Stomach (tissue), 8 donors: ENCODE measurements at regions not wholly inside any gene's neighbourhood (a gene's known extent, or its start where the extent isn't known, plus 50 kb on each side); places are given as distances from the start of the nearest gene placed in this dataset.

ENCODE experiments used
- DNase-seq, 2 donors: peaks; one replicate each; pipeline versions ENCODE4 v3.0.0 to v3.0.0-alpha.2; 2013 to 2019
- H3K27ac ChIP-seq, 5 donors: fragments of 200-600 bp in 4 of 5; sonication (generic) in 4 of 5; one replicate each; pipeline ENCODE4 v1.5.1; 2013 to 2019; ENCODE audit warnings: mild to moderate bottlenecking in 1 of 5, moderate library complexity in 1 of 5
- H3K27me3 ChIP-seq, 3 donors: fragments of 200-600 bp; sonication (generic); one replicate each; pipeline ENCODE4 v1.5.1; 2017 to 2019; ENCODE audit warnings: mixed run types in 1 of 3
- H3K36me3 ChIP-seq, 4 donors: fragments of 200-600 bp; sonication (generic); 1 replicate in 3 of 4; 2 replicates in 1 of 4; pipeline ENCODE4 v1.5.1; 2016 to 2019
- H3K4me1 ChIP-seq, 4 donors: fragments of 200-600 bp; sonication (generic); one replicate each; pipeline ENCODE4 v1.5.1; 2016 to 2019
- H3K4me3 ChIP-seq, 4 donors: fragments of 200-600 bp; sonication (generic) in 3 of 4; one replicate each; pipeline ENCODE4 v1.5.1; 2016 to 2019; ENCODE audit warnings: mild to moderate bottlenecking in 1 of 4
- H3K9me3 ChIP-seq, 4 donors: fragments of 200-600 bp; sonication (generic); one replicate each; pipeline ENCODE4 v1.5.1; 2016 to 2019
- EP300 ChIP-seq: sonication (generic); formaldehyde crosslinking; IDR thresholded peaks from one replicate; pipeline ENCODE4 v1.6.1; 2017; ENCODE audit warnings: antibody characterized with exemption
- POLR2A ChIP-seq, 4 donors: fragments of 450-650 bp; IDR thresholded peaks; one replicate each; pipeline ENCODE4 v1.6.1; 2016; ENCODE audit warnings: antibody characterized with exemption in 4 of 4, control low read depth in 2 of 4, mild to moderate bottlenecking in 1 of 4, moderate library complexity in 1 of 4
- POLR2AphosphoS5 ChIP-seq, 3 donors: sonication (generic); formaldehyde crosslinking; IDR thresholded peaks; one replicate each; pipeline ENCODE4 v1.6.1; 2016; ENCODE audit warnings: antibody characterized with exemption in 3 of 3
- WGBS, 5 donors: extraction: QIAGEN DNeasy Blood & Tissue Kit in 3 of 5; methylation state at CpG; one replicate each; pipeline versions ENCODE4 v1.1.5 to v1.1.7; 2013 to 2018; 5-methylcytosine and 5-hydroxymethylcytosine counted together
- intact Hi-C: fragments of 100-400 bp; cut with DNase I; formaldehyde crosslinking; loops from one replicate; pipeline ENCODE4 v1.15.1; 2023; ENCODE audit warnings: low total_unique reads
- TF ChIP-seq, protein P1 (sequence below), 7 experiments: fragments of 450-650 bp in 4 of 7; fragments of 200-600 bp in 3 of 7; sonication (generic) in 3 of 7; IDR thresholded peaks; one replicate each; pipeline ENCODE4 v1.5.1; 2016 to 2019; ENCODE audit warnings: antibody characterized with exemption in 7 of 7, control low read depth in 2 of 7, mild to moderate bottlenecking in 1 of 7
- donor health status: healthy with polysubstance abuse.
- donor health status: Bipolar disorder and iron deficiency.
- donor health status: healthy.

- 71 to 81% (median 79%) methylated on average over 7 of the region's 7 CpGs for WGBS, 5 donors
- no peak for TF ChIP-seq POLR2A (IDR thresholded peaks at IDR 0.05)
- TF ChIP-seq EP300 = no peak
- intact Hi-C loops = no loop called here
- no peaks in the 10 kb centered on the region for H3K36me3 ChIP-seq
- no peak overlapping the region for H3K4me3 ChIP-seq
- no peak overlapping the region for H3K27ac ChIP-seq
- no peaks in the 10 kb centered on the region for H3K27me3 ChIP-seq
- no peak for DNase-seq
- no peaks in the 10 kb centered on the region for H3K9me3 ChIP-seq
- no peaks in the 10 kb centered on the region for H3K4me1 ChIP-seq
Measured at GRCh38 chr4:187141101-187141500, 417.4 kb upstream of the FAT1 start.

GRCh38 chr4:187149229-187149945 is 425.7 kb upstream of the FAT1 start:
- Histone ChIP-seq H3K36me3 (no peaks in the 10 kb centered on the region), H3K27ac (no peak overlapping the region), H3K9me3 (no peaks in the 10 kb centered on the region), H3K4me3 (no peak overlapping the region), H3K27me3 (no peaks in the 10 kb centered on the region), H3K4me1 (no peaks in the 10 kb centered on the region)
- TF ChIP-seq, protein P1, sequence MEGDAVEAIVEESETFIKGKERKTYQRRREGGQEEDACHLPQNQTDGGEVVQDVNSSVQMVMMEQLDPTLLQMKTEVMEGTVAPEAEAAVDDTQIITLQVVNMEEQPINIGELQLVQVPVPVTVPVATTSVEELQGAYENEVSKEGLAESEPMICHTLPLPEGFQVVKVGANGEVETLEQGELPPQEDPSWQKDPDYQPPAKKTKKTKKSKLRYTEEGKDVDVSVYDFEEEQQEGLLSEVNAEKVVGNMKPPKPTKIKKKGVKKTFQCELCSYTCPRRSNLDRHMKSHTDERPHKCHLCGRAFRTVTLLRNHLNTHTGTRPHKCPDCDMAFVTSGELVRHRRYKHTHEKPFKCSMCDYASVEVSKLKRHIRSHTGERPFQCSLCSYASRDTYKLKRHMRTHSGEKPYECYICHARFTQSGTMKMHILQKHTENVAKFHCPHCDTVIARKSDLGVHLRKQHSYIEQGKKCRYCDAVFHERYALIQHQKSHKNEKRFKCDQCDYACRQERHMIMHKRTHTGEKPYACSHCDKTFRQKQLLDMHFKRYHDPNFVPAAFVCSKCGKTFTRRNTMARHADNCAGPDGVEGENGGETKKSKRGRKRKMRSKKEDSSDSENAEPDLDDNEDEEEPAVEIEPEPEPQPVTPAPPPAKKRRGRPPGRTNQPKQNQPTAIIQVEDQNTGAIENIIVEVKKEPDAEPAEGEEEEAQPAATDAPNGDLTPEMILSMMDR (IDR thresholded peaks at IDR 0.05) = no peak
- TF ChIP-seq POLR2A (IDR thresholded peaks at IDR 0.05) (no peak), EP300 (no peak), POLR2AphosphoS5 (IDR thresholded peaks at IDR 0.05) (no peak)
- WGBS, 5 donors = 79 to 89% (median 83%) methylated on average over 8 of the region's 8 CpGs
- intact Hi-C loops = no loop called here
- DNase-seq = no peak

DNA sequence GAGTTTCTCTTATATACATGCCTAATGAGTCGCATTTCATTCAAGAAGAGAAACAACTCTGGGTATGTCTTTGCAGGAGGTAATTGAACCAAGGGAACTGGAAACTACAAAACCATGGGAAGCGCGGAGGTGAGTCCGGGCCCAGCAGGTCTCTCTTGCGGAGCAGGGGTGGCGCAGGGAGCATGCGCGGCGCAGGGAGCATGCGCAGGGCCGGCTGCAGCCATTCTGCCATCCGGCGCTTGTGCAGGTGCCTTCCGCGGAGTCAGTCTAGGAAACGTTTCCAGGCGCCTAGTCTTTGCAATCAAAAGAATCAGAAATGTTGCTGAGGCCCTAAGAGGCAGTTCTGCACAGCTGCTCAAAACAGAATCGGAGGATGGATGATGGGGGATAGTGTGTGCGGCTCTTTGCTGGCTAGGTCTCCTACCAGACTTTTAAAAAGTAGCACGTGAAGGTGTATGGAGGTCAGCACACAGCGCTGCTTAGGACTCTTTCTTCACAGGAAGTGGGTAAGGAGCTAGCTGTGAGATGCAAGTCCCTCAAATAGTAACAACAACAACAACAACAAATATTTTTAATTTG is 433.8 kb upstream of the FAT1 start:
- Histone ChIP-seq H3K9me3 (no peaks in the 10 kb centered on the region), H3K27ac (no peak overlapping the region), H3K36me3 (no peaks in the 10 kb centered on the region), H3K4me3 (no peak overlapping the region), H3K27me3 (no peaks in the 10 kb centered on the region), H3K4me1 (no peaks in the 10 kb centered on the region)
- 89 to 97% (median 96%) methylated on average over 21 of the region's 21 CpGs for WGBS, 5 donors
- no peak for DNase-seq
- intact Hi-C loops = no loop called here
- TF ChIP-seq EP300 = no peak
- TF ChIP-seq, protein P1 (IDR thresholded peaks at IDR 0.05) = no peak
- TF ChIP-seq POLR2AphosphoS5 (IDR thresholded peaks at IDR 0.05) = no peak
- TF ChIP-seq POLR2A (IDR thresholded peaks at IDR 0.05) = no peak

GRCh38 chr4:187158003-187158402 is 434.3 kb upstream of the FAT1 start:
- Histone ChIP-seq H3K36me3 (no peaks in the 10 kb centered on the region), H3K27ac (no peak overlapping the region), H3K27me3 (no peaks in the 10 kb centered on the region), H3K4me1 (no peaks in the 10 kb centered on the region), H3K4me3 (no peak overlapping the region), H3K9me3 (no peaks in the 10 kb centered on the region)
- DNase-seq = no peak
- 76 to 94% (median 89%) methylated on average over 10 of the region's 10 CpGs for WGBS, 5 donors
- intact Hi-C loops = no loop called here
- TF ChIP-seq POLR2AphosphoS5 (IDR thresholded peaks at IDR 0.05) = no peak
- TF ChIP-seq EP300 = no peak
- TF ChIP-seq POLR2A (IDR thresholded peaks at IDR 0.05) = no peak
- TF ChIP-seq, protein P1 (IDR thresholded peaks at IDR 0.05) = no peak

GRCh38 chr4:187160486-187160885 is 436.8 kb upstream of the FAT1 start:
- Histone ChIP-seq H3K9me3 (no peaks in the 10 kb centered on the region), H3K36me3 (no peaks in the 10 kb centered on the region), H3K27me3 (no peaks in the 10 kb centered on the region), H3K4me3 (no peak overlapping the region), H3K4me1 (no peaks in the 10 kb centered on the region), H3K27ac (no peak overlapping the region)
- TF ChIP-seq, protein P1 (IDR thresholded peaks at IDR 0.05) = no peak
- no peak for TF ChIP-seq EP300
- TF ChIP-seq POLR2A (IDR thresholded peaks at IDR 0.05) = no peak
- TF ChIP-seq POLR2AphosphoS5 (IDR thresholded peaks at IDR 0.05) = no peak
- 90 to 93% (median 91%) methylated on average over 3 of the region's 3 CpGs for WGBS, 5 donors
- DNase-seq = no peak
- intact Hi-C loops = no loop called here
